SK-N-SH (cell line): ENCODE measurements at regions not wholly inside any gene's neighbourhood (a gene's known extent, or its start where the extent isn't known, plus 50 kb on each side); places are given as distances from the start of the nearest gene placed in this dataset.

Experiments used
- CTCF ChIA-PET: fragments of 300-600, 350-600 bp; formaldehyde crosslinking; extraction: SDS; loops from one replicate; lab custom pipeline; 2021; lab: Yijun Ruan, JAX
- POLR2A ChIA-PET: fragments of 350-600 bp; sonication (Branson Sonifier 250); formaldehyde crosslinking; extraction: SDS; loops from one replicate; lab custom pipeline; 2020; ENCODE audit warnings: antibody characterized with exemption, inconsistent platforms; lab: Yijun Ruan, JAX
- DNase-seq: peaks from one replicate; pipeline ENCODE4 v3.0.0; 2012
- H2AFZ ChIP-seq: fragments of 200-600 bp; sonication (generic); 2 replicates; pipeline ENCODE4 v1.8.1; 2016; ENCODE audit warnings: antibody characterized with exemption, mild to moderate bottlenecking, low read depth
- H3F3A ChIP-seq: fragments of 200-600 bp; sonication (generic); replicated peaks from 2 replicates; pipeline ENCODE3; 2016; ENCODE audit warnings: antibody characterized with exemption, mild to moderate bottlenecking; ENCODE audit not compliant: insufficient read depth
- H3K27ac ChIP-seq, 2 experiments: fragments of 200-500 bp in 1 of 2; fragments of 200-600 bp in 1 of 2; sonication (Bioruptor generic) in 1 of 2; sonication (generic), shearing (Covaris generic) in 1 of 2; 2 replicates each; pipeline versions ENCODE4 v1.5.1 to v1.6.1; 2014 to 2016; ENCODE audit warnings: low read depth in 2 of 2, inconsistent platforms in 1 of 2, low read length in 1 of 2, mild to moderate bottlenecking in 1 of 2, mixed read lengths in 1 of 2
- H3K27me3 ChIP-seq: fragments of 200-600 bp; sonication (generic), shearing (Covaris generic); 2 replicates; pipeline ENCODE4 v1.6.1; 2016; ENCODE audit warnings: mixed run types; ENCODE audit not compliant: insufficient read depth
- H3K36me3 ChIP-seq, 2 experiments: fragments of 200-500 bp in 1 of 2; fragments of 200-600 bp in 1 of 2; sonication (Bioruptor generic) in 1 of 2; sonication (generic) in 1 of 2; replicated peaks in 1 of 2; 2 replicates each; pipeline versions ENCODE3 to v1.5.1; 2014 to 2016; ENCODE audit warnings: low read length in 1 of 2, mild to moderate bottlenecking in 1 of 2; ENCODE audit not compliant: insufficient read depth in 2 of 2, control insufficient read depth in 1 of 2
- H3K4me1 ChIP-seq, 2 experiments: fragments of 200-500 bp in 1 of 2; fragments of 200-600 bp in 1 of 2; sonication (Bioruptor generic) in 1 of 2; sonication (generic), shearing (Covaris generic) in 1 of 2; 2 replicates each; pipeline versions ENCODE4 v1.5.1 to v1.6.1; 2014 to 2016; ENCODE audit warnings: low read depth in 1 of 2, low read length in 1 of 2, mixed run types in 1 of 2; ENCODE audit not compliant: insufficient read depth in 2 of 2, control insufficient read depth in 1 of 2
- H3K4me2 ChIP-seq: fragments of 200-600 bp; sonication (generic), shearing (Covaris generic); 2 replicates; pipeline ENCODE4 v1.6.1; 2017; ENCODE audit warnings: mixed run types
- H3K4me3 ChIP-seq, 2 experiments: fragments of 200-500 bp in 1 of 2; fragments of 200-600 bp in 1 of 2; sonication (Bioruptor generic) in 1 of 2; sonication (generic), shearing (Covaris generic) in 1 of 2; 2 replicates each; pipeline versions ENCODE4 v1.5.1 to v1.8.1; 2014 to 2016; ENCODE audit warnings: low read depth in 2 of 2, inconsistent platforms in 1 of 2, low read length in 1 of 2, mild to moderate bottlenecking in 1 of 2, mixed read lengths in 1 of 2, moderate library complexity in 1 of 2
- H3K79me2 ChIP-seq: fragments of 200-600 bp; sonication (generic); 2 replicates; pipeline ENCODE4 v1.8.1; 2017; ENCODE audit warnings: mild to moderate bottlenecking; ENCODE audit not compliant: insufficient read depth
- H3K9ac ChIP-seq: fragments of 200-600 bp; sonication (generic); 2 replicates; pipeline ENCODE4 v1.6.1; 2017; ENCODE audit warnings: mixed run types
- H3K9me2 ChIP-seq: fragments of 200-600 bp; sonication (generic); 2 replicates; pipeline ENCODE4 v1.6.1; 2017; ENCODE audit warnings: mixed run types
- H3K9me3 ChIP-seq: fragments of 200-600 bp; sonication (generic); 2 replicates; pipeline ENCODE4 v1.6.1; 2017; ENCODE audit warnings: mixed run types, mild to moderate bottlenecking, moderate library complexity
- H4K20me1 ChIP-seq: fragments of 200-600 bp; sonication (generic); 2 replicates; pipeline ENCODE4 v1.6.1; 2017; ENCODE audit warnings: mild to moderate bottlenecking, mixed run types; ENCODE audit not compliant: insufficient read depth
- CHD2 ChIP-seq: fragments of 150-350 bp; IDR thresholded peaks from 2 replicates; pipeline ENCODE4 v1.6.1; 2018; ENCODE audit warnings: low read length; ENCODE audit not compliant: partially characterized antibody
- CTCF ChIP-seq: fragments of 200-600 bp; sonication (generic); IDR thresholded peaks from 2 replicates; pipeline ENCODE4 v1.6.1; 2017; ENCODE audit warnings: antibody characterized with exemption, mild to moderate bottlenecking, moderate library complexity
- ELF1 ChIP-seq: IDR thresholded peaks from 2 replicates; pipeline ENCODE4 v1.4.0; 2012
- EP300 ChIP-seq, 2 experiments: IDR thresholded peaks; 2 replicates each; pipeline versions ENCODE4 v1.4.0 to v1.6.1; 2012; ENCODE audit warnings: borderline replicate concordance in 1 of 2, low read depth in 1 of 2, low read length in 1 of 2
- EZH2phosphoT487 ChIP-seq: fragments of 200-600 bp; sonication (generic); IDR thresholded peaks from 2 replicates; pipeline ENCODE4 v1.6.1; 2017; ENCODE audit warnings: low read depth, mixed run types, mild to moderate bottlenecking, antibody characterized with exemption, moderate library complexity, borderline replicate concordance
- FOXJ3 ChIP-seq: sonication (generic); formaldehyde crosslinking; IDR thresholded peaks from 2 replicates; pipeline ENCODE4 v1.5.1; 2020; ENCODE audit warnings: mild to moderate bottlenecking, missing genetic modification reagents
- GABPA ChIP-seq: IDR thresholded peaks from 2 replicates; pipeline ENCODE4 v1.4.0; 2012; ENCODE audit warnings: low read depth, mild to moderate bottlenecking
- JUND ChIP-seq: IDR thresholded peaks from 2 replicates; pipeline ENCODE4 v1.4.0; 2012
- MXI1 ChIP-seq: IDR thresholded peaks from 2 replicates; pipeline ENCODE4 v1.6.1; 2012; ENCODE audit warnings: mild to moderate bottlenecking, low read depth, low read length, improper control_type of control experiment
- NFIC ChIP-seq: IDR thresholded peaks from 2 replicates; pipeline ENCODE4 v1.4.0; 2012; ENCODE audit warnings: borderline replicate concordance
- NRF1 ChIP-seq: IDR thresholded peaks from 2 replicates; pipeline ENCODE4 v1.6.1; 2012; ENCODE audit warnings: low read depth, mild to moderate bottlenecking, low read length
- PBX3 ChIP-seq: IDR thresholded peaks from 2 replicates; pipeline ENCODE4; 2012
- RAD21 ChIP-seq: IDR thresholded peaks from 2 replicates; pipeline ENCODE4 v1.6.1; 2012; ENCODE audit warnings: mild to moderate bottlenecking, low read length
- RFX5 ChIP-seq: IDR thresholded peaks from 2 replicates; pipeline ENCODE4 v1.6.1; 2012; ENCODE audit warnings: mild to moderate bottlenecking, improper control_type of control experiment, low read length
- RXRA ChIP-seq: IDR thresholded peaks from 2 replicates; pipeline ENCODE4 v1.4.0; 2012; ENCODE audit warnings: low read depth, mild to moderate bottlenecking, borderline replicate concordance
- SMC3 ChIP-seq: IDR thresholded peaks from 2 replicates; pipeline ENCODE4 v1.6.1; 2012; ENCODE audit warnings: low read depth, low read length, improper control_type of control experiment
- TCF12 ChIP-seq: IDR thresholded peaks from 2 replicates; pipeline ENCODE4 v1.4.0; 2012
- TEAD4 ChIP-seq: IDR thresholded peaks from 2 replicates; pipeline ENCODE4 v1.4.0; 2012; ENCODE audit warnings: mild to moderate bottlenecking, borderline replicate concordance; ENCODE audit not compliant: insufficient read depth
- YY1 ChIP-seq: IDR thresholded peaks from 2 replicates; pipeline ENCODE4 v1.4.0; 2012; ENCODE audit warnings: low read depth, mild to moderate bottlenecking
- ZBTB33 ChIP-seq: IDR thresholded peaks from 2 replicates; pipeline ENCODE4 v1.4.0; 2012; ENCODE audit warnings: low read depth, borderline replicate concordance
- WGBS: methylation state at CpG from one replicate; pipeline ENCODE4 v1.1.6; 2017; ENCODE audit warnings: low lambda C conversion rate; 5-methylcytosine and 5-hydroxymethylcytosine counted together

- H3K36me3 ChIP-seq = no peaks in the 10 kb centered on the region
- ChIA-PET POLR2A (no interaction called here), CTCF (interaction anchor here (5.9 kb wide), 1 partner anchor 8 kb away, joined by 35 read pairs; no protein-coding TSS in a partner anchor)
- H2AFZ ChIP-seq = no peak overlapping the region
- TF ChIP-seq ZBTB33 (no peak), RAD21 (no peak), CHD2 (no peak), NRF1 (no peak), TCF12 (no peak), RFX5 (no peak), TEAD4 (no peak), MXI1 (no peak), SMC3 (no peak), PBX3 (no peak), ELF1 (no peak), JUND (no peak)
- peaks cover 0 to 6% of the 10 kb centered on the region in 2 experiments; a peak in 2 of 4 replicates for H3K4me1 ChIP-seq
- no peak overlapping the region for H3K9ac ChIP-seq
- no peaks in the 10 kb centered on the region for H3K9me2 ChIP-seq
- H4K20me1 ChIP-seq = no peaks in the 10 kb centered on the region
- no peak for DNase-seq
- 88% methylated on average over 4 of the region's 4 CpGs for WGBS
- H3K79me2 ChIP-seq = no peaks in the 10 kb centered on the region
- H3K27ac ChIP-seq = no peak overlapping the region
- no peaks in the 10 kb centered on the region for H3F3A ChIP-seq
- H3K27me3 ChIP-seq = no peaks in the 10 kb centered on the region
- H3K4me3 ChIP-seq = no peak overlapping the region
- no peaks in the 10 kb centered on the region for H3K9me3 ChIP-seq
- no peak overlapping the region for H3K4me2 ChIP-seq
Observed at GRCh38 chr3:148084931-148085330, 612.8 kb upstream of the AGTR1 start.

GRCh38 chr3:148087601-148088371 lies 609.9 kb upstream of the AGTR1 start:
- Histone ChIP-seq H3K9ac (no peak overlapping the region), H3K27ac (no peak overlapping the region), H3K4me3 (no peak overlapping the region), H3K27me3 (no peaks in the 10 kb centered on the region), H2AFZ (no peak overlapping the region), H3K4me2 (no peak overlapping the region), H3K4me1 (peaks cover 0 to 10% of the 10 kb centered on the region in 2 experiments; a peak in 2 of 4 replicates), H3K9me2 (no peaks in the 10 kb centered on the region), H3K36me3 (no peaks in the 10 kb centered on the region), H3F3A (no peaks in the 10 kb centered on the region), H3K9me3 (no peaks in the 10 kb centered on the region), H4K20me1 (no peaks in the 10 kb centered on the region), H3K79me2 (no peaks in the 10 kb centered on the region)
- no peak for DNase-seq
- POLR2A ChIA-PET = no interaction called here
- CTCF ChIA-PET = interaction anchor here (1.2 to 5.9 kb wide), 3 partner anchors 11 to 696 kb away, joined by 3 to 35 read pairs (median 4); no protein-coding TSS in a partner anchor
- 88% methylated on average over 6 of the region's 6 CpGs for WGBS
- TF ChIP-seq FOXJ3 (CRISPR knock-in tag) (no peak), TCF12 (no peak), GABPA (no peak), ELF1 (no peak), NFIC (no peak), CTCF (no peak), RAD21 (no peak), RXRA (no peak), PBX3 (no peak), EP300 (IDR thresholded peaks at IDR 0.05; ENCODE audit: borderline replicate concordance in 1 of 2, low read depth in 1 of 2, low read length in 1 of 2) (no peak), EZH2phosphoT487 (no peak), TEAD4 (no peak), ZBTB33 (no peak), YY1 (no peak)
